Mesothelial cell of epicardium (in vitro differentiated cells): ENCODE measurements at regions not wholly inside any gene's neighbourhood (a gene's known extent, or its start where the extent isn't known, plus 50 kb on each side); places are given as distances from the start of the nearest gene placed in this dataset.
"Not testable (repeated sequence)": the region's sequence is repeated elsewhere in the genome, so short reads cannot be mapped to it uniquely, and the experiment has no call there.

ENCODE experiments used
- DNase-seq, 2 experiments: peaks; one replicate each; pipeline ENCODE4 v3.0.0; 2021; ENCODE audit warnings: low spot score in 2 of 2; ENCODE audit not compliant: unreplicated experiment in 2 of 2
- H3K27ac Mint-ChIP-seq: 2 replicates; pipeline ENCODE4 v1.8.0; 2021; ENCODE audit warnings: mixed read lengths
- H3K27me3 Mint-ChIP-seq: 2 replicates; pipeline ENCODE4 v1.8.0; 2021; ENCODE audit warnings: low read depth, mixed read lengths
- H3K36me3 Mint-ChIP-seq: 2 replicates; pipeline ENCODE4 v1.8.0; 2021; ENCODE audit warnings: mixed read lengths
- H3K4me1 Mint-ChIP-seq: 2 replicates; pipeline ENCODE4 v1.8.0; 2021; ENCODE audit warnings: mixed read lengths
- H3K4me3 Mint-ChIP-seq: 2 replicates; pipeline ENCODE4 v1.8.0; 2021; ENCODE audit warnings: mild to moderate bottlenecking, moderate library complexity, mixed read lengths
- H3K9me3 Mint-ChIP-seq: 2 replicates; pipeline ENCODE4 v1.8.0; 2021; ENCODE audit warnings: mixed read lengths
- CTCF ChIP-seq: fragments of 200-600 bp; sonication (generic); IDR thresholded peaks from one replicate; pipeline ENCODE4 v1.5.0; 2021; ENCODE audit warnings: antibody characterized with exemption; ENCODE audit not compliant: unreplicated experiment

GRCh38 chr9:87781331-87781730 is 55.4 kb downstream of the CTSL start:
- no peak for TF ChIP-seq CTCF
- Mint-ChIP-seq H3K4me1 (peaks cover 5% of the 10 kb centered on the region), H3K36me3 (no peaks in the 10 kb centered on the region), H3K27ac (no peak overlapping the region), H3K4me3 (no peak overlapping the region), H3K27me3 (no peaks in the 10 kb centered on the region), H3K9me3 (peaks cover 11% of the 10 kb centered on the region)
- DNase-seq, result no peak

- no peak for DNase-seq
- Mint-ChIP-seq H3K4me1 (peaks cover 5% of the 10 kb centered on the region), H3K4me3 (no peak overlapping the region)
These were observed 57.3 kb downstream of the CTSL start for GRCh38 chr9:87783180-87783579.

GRCh38 chr9:87785315-87785970 is 59.5 kb downstream of the CTSL start:
- H3K27me3 Mint-ChIP-seq, H3K4me1 Mint-ChIP-seq, H3K36me3 Mint-ChIP-seq, DNase-seq, H3K9me3 Mint-ChIP-seq, H3K4me3 Mint-ChIP-seq: not testable (repeated sequence)
- peak overlapping the region; percentile 22 for H3K27ac Mint-ChIP-seq

More at GRCh38 chr9:87783180-87783579, 57.3 kb downstream of the CTSL start:
- Mint-ChIP-seq H3K36me3 (no peaks in the 10 kb centered on the region), H3K27me3 (no peaks in the 10 kb centered on the region), H3K9me3 (peaks cover 11% of the 10 kb centered on the region), H3K27ac (no peak overlapping the region)
- no peak for TF ChIP-seq CTCF

- no peak for TF ChIP-seq CTCF
- no peaks in the 10 kb centered on the region for H3K27me3 Mint-ChIP-seq
- peaks cover 5% of the 10 kb centered on the region for H3K4me1 Mint-ChIP-seq
- H3K9me3 Mint-ChIP-seq, result peaks cover 4% of the 10 kb centered on the region
- no peak overlapping the region for H3K4me3 Mint-ChIP-seq
- H3K36me3 Mint-ChIP-seq, result no peaks in the 10 kb centered on the region
- H3K27ac Mint-ChIP-seq, result no peak overlapping the region
- DNase-seq, result no peak
These were observed 60.5 kb downstream of the CTSL start for GRCh38 chr9:87786423-87786822.

GRCh38 chr9:87786876-87787275 is 61.0 kb downstream of the CTSL start:
- no peak for DNase-seq
- Mint-ChIP-seq H3K4me3 (no peak overlapping the region), H3K27ac (no peak overlapping the region), H3K9me3 (peaks cover 4% of the 10 kb centered on the region), H3K27me3 (no peaks in the 10 kb centered on the region), H3K36me3 (no peaks in the 10 kb centered on the region), H3K4me1 (peaks cover 5% of the 10 kb centered on the region)
- TF ChIP-seq CTCF, result no peak

- Mint-ChIP-seq H3K9me3 (peaks cover 4% of the 10 kb centered on the region), H3K36me3 (no peaks in the 10 kb centered on the region), H3K4me1 (peaks cover 5% of the 10 kb centered on the region), H3K27me3 (no peaks in the 10 kb centered on the region), H3K27ac (no peak overlapping the region), H3K4me3 (no peak overlapping the region)
- no peak for TF ChIP-seq CTCF
- no peak for DNase-seq
These were observed 61.8 kb downstream of the CTSL start for GRCh38 chr9:87787735-87788134.
